ENCODE measurements at regions not wholly inside any gene's neighbourhood (a gene's known extent, or its start where the extent isn't known, plus 50 kb on each side); places are given as distances from the start of the nearest gene placed in this dataset.

- TF ChIP-seq CTCF (conservative IDR thresholded peaks at IDR 0.05; ENCODE audit: low read depth, low read length) (no peak), EZH2 (IDR thresholded peaks at IDR 0.05; ENCODE audit: low read length, unreplicated experiment) (no peak), EZH2phosphoT487 (IDR thresholded peaks at IDR 0.05; ENCODE audit: borderline replicate concordance, low read length) (no peak)
These were observed 930.7 kb upstream of the PCDH10 start for GRCh38 chr4:132218406-132218805.
